T-helper 2 cell (primary cell): ENCODE measurements at regions not wholly inside any gene's neighbourhood (a gene's known extent, or its start where the extent isn't known, plus 50 kb on each side); places are given as distances from the start of the nearest gene placed in this dataset.
A peak's percentile ranks its signal among the peaks of the same experiment; 100 is the strongest.
"Not testable (repeated sequence)": the region's sequence is repeated elsewhere in the genome, so short reads cannot be mapped to it uniquely, and the experiment has no call there.

Experiments used
- DNase-seq, 5 experiments: peaks; one replicate each; pipeline versions ENCODE4 v3.0.0 to v3.0.0-alpha.2; 2012 to 2022

DNA sequence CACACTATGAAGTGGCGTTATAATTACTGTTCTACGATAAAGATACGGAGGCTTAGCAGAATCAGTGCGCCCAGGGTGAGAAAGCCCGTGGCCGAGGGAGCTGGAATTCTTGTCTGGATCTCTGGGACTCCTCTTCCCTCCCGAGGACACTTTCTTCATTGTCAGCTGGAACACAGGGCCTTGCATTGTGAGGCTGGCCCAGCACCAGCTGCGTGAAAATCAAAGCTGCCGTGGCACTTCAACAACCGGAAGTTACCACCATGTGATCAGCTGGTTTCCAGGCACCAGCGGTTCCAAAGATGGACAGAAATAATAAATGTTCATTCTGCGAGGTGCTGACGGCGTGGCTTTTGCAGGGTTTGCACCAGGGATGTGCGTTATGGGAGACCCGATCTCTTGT is 234.0 kb upstream of the PITRM1 start:
- DNase-seq: no peak

DNA sequence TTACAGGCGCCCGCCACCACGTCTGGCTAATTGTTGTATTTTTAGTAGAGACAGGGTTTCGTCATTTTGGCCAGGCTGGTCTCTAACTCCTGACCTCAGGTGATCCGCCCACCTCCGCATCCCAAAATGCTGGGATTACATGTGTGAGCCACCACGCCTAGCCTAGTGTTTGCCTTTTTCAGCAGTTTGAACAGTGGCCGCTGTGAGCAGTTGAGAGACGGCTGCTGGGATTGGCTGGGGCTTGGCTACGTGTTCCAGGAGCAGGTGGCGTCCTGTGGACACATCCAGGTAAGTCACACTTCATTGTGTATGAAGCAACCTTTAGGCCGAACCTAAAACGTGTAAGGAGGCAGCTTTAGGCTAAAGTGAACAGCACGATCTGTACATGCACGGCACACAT is 231.8 kb upstream of the PITRM1 start:
- DNase-seq: no peak

GRCh38 chr10:3402187-3402751 is 229.7 kb upstream of the PITRM1 start:
- DNase-seq: no peak

DNA sequence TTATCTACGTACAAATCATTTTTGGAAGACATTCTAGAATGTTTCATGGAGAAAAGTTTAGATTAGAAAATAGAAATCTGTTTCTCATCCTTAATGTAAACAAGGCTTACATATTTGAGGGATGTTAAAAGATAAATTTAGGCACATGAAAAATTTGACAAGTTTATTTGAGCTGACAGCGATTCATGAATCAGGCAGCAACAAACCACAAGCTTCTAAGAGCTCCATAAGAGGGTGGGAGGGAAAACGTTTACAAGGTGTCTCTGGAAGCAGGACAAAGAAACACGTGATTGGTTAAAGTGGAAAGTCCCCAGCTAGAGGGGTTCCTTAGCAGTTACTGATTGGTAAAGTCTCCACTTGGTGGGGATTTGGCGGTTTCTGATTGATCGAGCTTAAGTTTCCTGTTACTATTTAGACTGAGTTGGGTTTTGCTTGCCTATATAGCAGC is 228.9 kb upstream of the PITRM1 start:
- no peak for DNase-seq

GRCh38 chr10:3400348-3400747 is 227.8 kb upstream of the PITRM1 start:
- no peak for DNase-seq

DNA sequence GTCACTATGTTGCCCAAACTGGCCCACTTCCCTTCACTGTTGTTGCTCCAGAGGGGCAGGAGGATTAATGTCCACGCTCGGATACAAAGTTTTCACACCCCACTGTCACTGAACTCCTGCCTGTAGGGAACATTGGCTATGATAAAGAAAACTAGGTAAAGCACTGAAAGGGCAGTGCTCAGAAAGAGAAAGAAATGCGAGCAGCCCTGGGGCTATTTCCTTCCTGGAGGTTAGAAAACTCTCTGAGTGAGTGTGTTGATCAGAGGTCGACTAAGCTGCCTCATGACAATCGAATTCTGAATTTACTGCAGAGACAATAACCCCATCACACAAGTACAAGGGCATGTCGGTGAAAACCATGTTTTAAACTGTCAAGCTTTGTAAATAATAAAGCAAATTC is 227.2 kb upstream of the PITRM1 start:
- DNase-seq: peak in 1 of 5 experiments; percentile 19

DNA sequence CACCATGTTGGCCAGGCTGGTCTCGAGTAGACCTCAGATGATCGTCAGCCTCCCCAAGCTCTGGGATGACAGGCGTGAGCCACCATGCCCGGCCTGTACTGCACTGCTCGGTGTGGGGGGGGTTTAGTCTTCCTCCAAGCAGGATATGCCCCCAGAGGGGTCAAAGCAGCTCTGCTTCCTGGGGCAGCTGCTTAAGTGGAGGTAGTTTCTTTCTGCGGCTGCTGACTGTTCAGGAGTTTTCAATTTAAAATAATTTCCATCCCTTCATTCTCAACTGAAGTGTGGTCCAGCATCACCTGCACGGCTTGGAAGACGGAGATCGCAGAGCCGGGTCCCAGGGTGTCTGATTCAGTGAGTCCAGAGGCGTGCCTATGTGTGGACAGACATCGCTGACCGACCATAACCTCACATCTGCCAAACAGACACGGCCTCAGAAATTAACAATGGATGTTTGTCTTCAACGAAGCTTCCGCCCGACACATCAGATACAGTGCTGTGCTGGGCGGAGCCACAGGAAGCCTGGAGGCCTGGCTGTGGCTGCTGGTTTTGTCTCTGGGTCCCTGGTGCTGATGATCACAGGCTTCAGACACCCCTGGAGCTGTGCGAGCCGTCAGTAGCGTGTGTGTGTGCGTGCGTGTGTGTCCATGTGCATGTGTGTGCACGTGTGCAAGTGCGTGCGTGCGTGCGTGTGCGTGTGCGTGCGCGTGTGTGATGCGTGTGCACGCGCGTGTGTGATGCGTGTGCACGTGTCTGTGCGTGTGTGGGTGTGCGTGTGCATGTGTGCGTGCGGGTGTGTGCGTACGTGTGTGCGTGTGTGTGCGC is 226.5 kb upstream of the PITRM1 start:
- peak in 1 of 5 experiments; percentile 14 for DNase-seq

DNA sequence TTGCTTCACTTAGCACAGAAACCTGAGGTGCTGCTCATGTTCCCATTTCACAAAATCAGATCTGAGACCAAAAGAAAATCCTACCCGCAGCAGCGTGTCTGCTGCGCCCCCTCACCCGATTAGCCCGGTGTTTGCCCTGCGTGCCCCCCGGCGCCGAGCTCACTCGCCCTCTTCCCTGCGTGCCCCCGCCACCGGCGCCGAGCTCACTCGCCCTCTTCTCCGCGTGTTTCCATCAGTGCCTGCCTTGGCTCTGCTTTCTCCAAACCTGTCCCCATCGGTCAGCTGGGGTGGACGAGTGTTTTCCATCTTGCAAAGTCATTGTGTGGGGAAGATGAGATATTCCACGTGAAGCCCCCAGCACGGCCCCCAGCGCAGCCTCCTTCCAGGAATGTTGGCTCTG is 225.3 kb upstream of the PITRM1 start:
- no peak for DNase-seq

GRCh38 chr10:3397231-3397630 is 224.6 kb upstream of the PITRM1 start:
- no peak for DNase-seq

DNA sequence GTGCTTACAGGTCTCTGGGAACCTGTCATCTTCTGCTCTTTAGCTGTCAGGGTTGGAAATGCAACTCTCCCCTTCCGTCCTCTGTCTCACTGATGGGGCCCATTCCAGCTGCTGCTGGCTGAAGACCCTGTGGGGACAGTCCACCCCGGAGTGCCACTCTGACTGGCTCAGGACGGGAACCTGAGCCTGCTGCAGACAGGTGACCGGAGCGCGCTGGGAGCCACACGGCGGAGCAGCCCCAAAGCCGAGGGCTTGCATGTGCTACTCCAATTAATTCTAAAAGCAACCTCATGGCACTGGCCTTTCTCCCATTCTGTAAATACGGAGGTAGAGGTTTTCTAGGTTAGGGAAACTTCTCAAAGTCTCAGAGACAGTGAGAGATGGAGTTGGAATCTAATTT is 223.5 kb upstream of the PITRM1 start:
- no peak for DNase-seq

DNA sequence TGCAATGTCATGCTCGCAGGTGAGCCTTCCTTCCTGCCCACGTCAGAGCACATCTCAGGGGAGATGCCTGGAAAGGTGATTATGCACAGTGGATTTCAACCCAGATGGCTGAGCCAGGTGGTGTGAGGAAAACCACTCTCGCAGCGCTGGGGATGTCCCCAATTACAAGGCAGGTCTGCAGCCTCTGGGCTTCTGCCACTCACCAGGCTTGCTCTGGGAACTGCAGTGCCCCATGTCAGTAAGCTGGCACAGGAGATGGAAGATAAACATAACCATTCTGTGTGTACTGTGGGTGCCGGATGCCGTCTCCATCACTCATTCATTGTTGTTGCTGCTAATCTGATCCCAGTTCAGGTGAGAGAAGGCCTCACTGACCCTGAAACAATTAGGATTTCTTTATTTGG is 222.9 kb upstream of the PITRM1 start:
- DNase-seq: no peak

DNA sequence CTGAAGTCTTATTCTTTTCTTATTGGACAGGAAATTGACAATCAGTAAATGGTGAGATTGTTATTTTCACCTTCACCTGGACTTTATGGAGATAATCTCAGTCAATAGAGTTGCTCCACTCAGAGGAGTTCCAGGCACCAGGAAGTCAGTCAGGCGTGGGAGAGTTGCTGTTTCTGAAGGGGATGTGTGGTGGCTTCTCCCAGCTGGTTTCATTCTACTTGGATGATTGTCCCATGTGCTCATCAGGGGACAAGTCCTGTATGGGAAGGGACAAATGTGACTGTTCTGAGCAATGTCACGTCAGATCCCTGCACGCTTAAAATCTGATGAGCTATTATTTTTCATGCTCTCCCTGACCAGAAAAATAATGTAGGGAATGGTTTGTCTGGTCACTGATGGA is 222.5 kb upstream of the PITRM1 start:
- DNase-seq: no peak

- DNase-seq: no peak
Observed at GRCh38 chr10:3393958-3394357, 221.4 kb upstream of the PITRM1 start.

DNA sequence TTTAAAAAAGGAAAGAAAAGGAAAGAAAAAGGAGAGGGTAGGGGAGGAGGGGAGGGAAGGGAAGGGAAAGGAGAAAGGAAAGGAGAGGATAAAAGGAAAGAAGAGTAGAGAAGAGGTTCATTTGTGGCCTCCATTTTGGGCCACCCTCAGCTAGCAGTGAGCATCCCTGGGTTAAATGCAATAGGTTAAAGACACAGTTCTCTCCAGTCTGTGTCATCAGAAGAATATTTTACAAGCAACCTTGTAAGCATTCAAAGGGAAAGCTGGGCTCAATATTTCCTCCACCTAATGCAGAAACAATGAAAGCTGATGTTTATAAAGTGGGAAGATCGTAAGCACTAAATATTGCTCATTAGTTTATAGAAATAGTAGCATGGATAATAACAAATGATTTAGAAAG is 219.1 kb upstream of the PITRM1 start:
- DNase-seq: no peak

DNA sequence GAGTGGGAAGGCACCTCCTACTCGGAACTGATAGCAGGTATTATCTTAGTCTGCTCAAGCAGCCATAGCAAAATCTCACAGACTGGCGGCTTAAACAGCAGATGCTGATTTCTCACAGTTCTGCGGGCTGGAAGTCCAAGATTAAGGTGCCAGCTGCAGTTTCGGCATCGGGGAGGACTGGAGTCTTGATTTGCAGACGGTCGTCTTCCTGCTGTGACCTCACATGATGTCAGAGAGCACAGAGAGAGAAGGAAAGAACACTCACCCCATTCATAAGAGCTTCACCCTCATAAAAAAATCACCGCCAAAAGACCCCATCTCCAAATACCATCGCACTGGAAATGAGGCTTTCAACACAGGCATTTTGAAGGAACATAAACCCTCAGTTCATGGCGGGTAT is 216.5 kb upstream of the PITRM1 start:
- no peak for DNase-seq

- DNase-seq: no peak
Observed at GRCh38 chr10:3385487-3385886, 212.9 kb upstream of the PITRM1 start.

- DNase-seq: no peak
Observed at GRCh38 chr10:3382092-3382491, 209.5 kb upstream of the PITRM1 start.

DNA sequence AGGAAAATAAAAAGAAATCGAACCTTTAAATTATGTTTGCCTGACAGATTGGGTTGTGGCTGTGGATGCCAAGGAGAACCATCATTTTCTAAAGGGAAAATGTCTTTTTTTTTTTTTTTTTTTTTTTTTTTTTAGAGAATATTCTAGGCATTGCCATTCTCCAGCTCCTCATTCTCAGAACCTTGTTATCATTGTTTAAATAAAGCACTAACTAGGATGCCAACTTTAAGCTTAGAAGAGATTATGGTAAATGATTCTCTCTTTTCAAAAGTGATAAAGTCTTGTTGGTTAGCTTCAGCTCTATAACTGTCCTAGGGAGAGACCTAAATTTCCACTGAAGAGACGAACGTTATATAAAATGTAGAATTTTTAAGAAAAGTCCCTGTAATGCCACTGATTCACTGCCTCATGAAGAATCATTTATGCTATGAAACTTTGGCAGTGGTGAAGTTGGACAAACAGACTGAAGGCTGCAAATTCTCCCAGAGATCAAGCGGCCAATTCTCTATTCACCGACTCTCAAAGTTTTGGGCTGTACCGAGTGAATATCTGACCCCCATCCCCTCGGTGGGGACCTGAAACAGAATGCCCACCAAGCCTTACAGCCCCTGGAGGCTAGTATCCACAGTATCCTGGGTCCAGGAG is 207.9 kb upstream of the PITRM1 start:
- no peak for DNase-seq

DNA sequence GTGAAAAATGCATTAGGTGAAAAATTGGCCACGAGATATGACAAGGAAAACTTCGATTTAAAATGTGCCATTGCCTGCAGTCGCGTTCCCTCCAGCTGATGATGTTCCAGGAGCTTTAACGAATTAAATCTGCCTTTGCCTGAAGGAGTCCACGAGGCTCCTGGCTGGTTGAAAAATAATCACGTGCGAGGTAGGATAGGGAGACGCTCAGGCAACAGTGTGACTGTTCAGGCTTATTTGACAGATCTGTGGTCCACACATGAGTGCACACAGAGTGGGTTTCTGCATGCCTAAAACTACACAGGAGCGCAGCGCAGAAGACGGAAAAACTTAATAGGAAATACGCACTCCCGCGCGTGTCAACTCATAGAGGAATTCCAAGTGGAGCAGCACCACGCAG is 204.0 kb upstream of the PITRM1 start:
- no peak for DNase-seq

DNA sequence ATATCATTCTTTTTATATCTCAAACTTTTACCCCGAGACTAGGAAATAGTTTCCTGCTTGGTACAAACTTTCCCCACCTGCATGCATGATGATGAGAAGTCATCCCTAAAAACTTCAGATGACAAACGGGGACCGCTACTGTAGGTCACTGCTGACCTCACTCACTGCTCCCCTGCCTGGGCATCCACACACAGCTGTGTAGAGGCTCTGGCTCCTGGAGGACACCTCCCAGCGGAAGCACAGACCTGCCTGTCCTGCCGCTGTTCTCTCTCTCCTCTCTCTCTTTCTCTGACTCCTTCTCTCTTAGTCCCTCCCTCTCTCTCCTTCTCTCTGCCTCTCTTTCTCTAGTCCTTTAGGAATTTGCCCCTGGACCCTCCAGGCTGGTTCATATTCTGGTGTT is 202.9 kb upstream of the PITRM1 start:
- DNase-seq: no peak

DNA sequence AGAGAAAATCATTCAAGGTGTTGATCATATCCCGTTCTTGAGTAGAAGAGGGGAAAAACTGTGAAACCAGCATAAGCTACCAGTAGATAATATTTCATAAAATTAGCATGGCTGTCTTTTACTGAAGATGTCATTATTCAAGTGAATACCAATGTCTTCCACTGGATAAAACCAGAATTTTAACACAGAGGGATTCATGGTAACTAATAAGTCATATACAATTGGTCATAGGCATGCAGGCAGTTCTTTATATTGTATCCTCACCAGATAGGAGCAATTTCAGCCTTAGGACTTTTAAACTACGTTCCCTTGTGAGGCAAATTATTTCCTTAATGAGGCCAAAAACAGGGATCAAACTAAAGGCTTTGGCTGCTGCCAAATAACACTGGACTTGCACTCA is 202.3 kb upstream of the PITRM1 start:
- DNase-seq: no peak

DNA sequence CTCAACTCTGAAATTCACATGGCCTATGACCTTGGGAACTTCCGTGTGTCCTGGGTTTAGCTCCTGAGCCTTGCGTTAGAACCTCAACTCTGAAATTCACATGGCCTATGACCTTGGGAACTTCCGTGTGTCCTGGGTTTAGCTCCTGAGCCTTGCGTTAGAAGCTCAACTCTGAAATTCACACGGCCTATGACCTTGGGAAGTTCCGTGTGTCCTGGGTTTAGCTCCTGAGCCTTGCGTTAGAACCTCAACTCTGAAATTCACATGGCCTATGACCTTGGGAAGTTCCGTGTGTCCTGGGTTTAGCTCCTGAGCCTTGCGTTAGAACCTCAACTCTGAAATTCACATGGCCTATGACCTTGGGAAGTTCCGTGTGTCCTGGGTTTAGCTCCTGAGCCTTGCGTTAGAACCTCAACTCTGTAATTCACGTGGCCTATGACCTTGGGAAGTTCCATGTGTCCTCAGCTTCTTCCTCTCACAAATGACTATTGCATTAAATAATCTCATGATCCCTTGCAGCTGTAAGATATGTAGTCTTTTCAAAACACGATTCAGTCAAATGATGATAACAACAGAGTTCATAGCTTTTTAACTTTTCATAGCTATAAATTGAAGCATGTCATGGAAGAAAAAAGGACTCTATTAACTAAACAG is 200.9 kb upstream of the PITRM1 start:
- not testable (repeated sequence) for DNase-seq

DNA sequence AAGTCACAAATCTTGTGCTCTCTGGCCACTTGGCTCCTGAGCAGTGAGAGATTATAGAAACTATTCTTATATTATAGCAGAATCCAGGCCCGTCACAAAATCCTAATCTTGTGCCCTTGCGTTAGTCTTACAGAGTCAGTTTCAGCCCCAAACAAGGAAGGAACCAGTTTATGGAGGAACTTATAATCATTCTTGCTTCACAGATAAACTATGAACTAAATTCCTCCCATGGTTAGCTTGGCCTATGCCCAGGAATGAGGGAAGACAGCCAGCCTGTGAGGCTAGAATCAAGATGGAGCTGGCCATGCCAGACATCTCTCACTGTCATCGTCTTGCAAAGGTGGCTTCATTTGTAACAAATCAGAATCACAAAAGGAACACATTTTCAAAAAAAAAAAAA is 199.7 kb upstream of the PITRM1 start:
- no peak for DNase-seq

GRCh38 chr10:3371624-3372023 is 199.0 kb upstream of the PITRM1 start:
- DNase-seq: not testable (repeated sequence)
